Pons (tissue), 1 donor: ENCODE measurements at regions not wholly inside any gene's neighbourhood (a gene's known extent, or its start where the extent isn't known, plus 50 kb on each side); places are given as distances from the start of the nearest gene placed in this dataset.
"Not testable (repeated sequence)": the region's sequence is repeated elsewhere in the genome, so short reads cannot be mapped to it uniquely, and the experiment has no call there.

Source experiments
- DNase-seq: peaks from one replicate; pipeline ENCODE4 v3.0.0-alpha.2; 2016; ENCODE audit warnings: low spot score

DNA sequence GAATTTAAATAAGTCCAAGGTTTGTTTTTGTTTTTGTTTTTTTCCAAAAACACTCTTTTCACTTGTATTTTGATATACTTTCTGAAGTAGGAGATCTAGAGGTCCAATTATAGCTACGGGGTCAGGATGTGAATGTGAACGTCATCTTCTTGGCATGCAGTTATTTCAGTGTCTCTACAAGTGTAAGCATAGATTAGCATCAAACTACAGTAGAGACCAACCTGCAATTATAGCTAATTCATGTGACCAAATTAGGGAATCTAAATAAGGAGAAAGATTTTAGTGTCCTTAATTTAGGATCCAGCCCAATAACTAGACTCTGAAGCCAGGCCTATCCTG is 107.3 kb upstream of the PALMD start:
- DNase-seq = no peak

DNA sequence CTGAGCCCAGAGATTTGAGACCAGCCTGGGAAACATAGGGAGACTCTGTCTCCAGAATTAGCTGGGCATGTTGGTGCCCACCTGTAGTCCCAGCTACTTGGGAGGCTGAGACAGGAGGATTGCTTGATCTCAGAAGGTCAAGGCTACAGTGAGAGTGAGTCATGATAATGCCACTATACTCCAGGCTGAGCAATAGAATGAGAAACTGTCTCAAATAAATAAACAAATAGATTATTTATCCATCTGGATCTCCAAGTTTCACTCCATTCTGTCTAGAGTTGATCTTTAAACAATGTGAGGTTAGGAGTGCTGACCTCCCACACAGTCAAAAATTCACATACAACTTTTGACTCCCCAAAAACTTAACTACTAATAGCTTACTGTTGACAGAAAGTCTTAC is 106.8 kb upstream of the PALMD start:
- DNase-seq = no peak

- DNase-seq = no peak
Observed at GRCh38 chr1:99540744-99541143, 105.2 kb upstream of the PALMD start.

DNA sequence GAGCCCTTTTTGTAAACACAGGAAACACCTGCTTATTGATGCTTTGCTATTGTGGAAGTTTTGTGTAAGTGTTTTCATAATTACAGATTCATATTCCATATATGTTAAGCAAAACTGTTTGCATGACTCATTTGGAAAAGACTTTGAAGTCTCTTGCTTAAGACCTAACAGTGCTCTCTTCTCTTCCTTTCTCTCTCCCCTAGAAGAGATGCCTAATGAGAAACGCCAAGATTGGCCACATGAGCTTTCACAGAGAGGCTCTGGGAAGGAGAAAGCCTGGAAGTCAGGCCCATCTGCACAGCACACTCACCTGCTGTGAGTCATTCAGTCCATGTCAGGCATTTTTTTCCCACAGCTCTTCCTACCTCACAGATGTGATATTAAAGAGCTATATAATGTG is 101.6 kb upstream of the PALMD start:
- DNase-seq = peak; percentile 29

DNA sequence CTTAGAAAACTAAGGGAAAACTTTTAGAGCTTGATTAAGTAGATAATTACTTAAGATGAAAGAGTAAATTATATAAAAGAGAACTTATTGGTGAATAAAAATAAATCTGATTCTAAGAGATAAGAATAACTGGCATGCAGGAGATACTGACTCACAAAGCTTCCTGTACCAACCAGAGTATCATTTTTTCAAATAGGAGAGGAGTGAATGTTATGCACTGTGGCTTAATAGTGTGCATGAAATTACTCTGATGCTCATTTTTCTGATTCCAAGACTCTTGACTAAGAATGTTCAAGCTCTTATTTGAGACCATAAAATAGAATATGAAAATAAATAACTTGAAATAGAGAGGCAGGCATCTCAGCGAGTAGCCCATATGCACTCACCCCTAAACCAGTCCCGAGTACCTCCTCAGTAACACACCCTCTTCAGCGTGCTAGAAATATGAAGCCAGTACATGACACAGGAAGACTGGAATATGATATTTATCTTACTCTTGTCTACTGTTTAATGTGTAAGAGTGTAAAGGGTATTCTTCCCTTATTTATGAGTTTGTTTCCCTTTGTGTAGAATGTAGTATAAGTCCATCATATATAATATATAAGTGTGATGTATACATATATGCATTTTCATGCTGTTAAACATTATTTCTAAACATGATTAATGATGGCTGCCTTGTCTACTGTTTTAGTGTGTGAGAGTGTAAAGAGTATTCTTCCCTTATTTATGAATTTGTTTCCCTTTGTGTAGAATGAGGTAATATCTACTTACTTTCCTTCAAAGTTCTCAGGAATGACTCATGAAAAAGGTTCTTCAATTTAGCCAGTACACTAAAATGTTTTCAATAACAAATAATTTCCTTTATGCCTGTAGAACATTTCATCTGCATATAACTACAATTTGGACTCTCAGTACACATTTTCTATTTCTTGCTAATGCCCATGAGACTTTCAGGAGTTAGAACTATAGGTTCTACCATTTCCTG is 99.2 kb upstream of the PALMD start:
- no peak for DNase-seq

DNA sequence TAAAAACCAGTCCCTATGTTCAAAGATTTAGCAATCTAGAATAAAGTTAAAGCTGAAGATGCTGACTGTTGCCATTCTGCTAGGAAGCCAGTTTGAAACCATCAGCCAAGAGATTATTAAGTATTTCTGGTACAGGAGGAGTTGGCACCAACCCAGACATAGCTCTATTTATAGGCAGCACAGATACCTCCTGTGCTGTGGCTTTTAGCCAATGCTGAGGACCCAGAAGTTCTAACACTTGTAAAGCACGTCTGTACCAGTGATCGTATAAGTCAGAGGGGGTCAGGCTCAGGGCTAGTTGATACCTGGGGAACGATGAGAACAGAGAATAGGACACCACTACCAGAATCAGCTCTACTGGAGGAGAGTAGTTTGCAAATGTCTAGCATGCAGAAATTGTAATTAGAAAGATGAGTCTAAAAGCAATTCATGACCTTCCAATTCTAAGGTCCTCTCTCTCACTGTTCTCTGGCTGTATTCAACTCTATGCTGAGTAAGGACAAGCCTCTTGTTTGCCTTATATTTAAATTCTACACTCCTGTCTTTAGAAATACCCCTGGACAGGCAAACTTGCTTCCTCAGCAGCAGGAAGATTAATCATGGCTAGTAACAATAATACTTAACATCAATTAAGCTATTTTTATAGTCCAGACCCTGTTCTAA is 96.8 kb upstream of the PALMD start:
- peak; percentile 8 for DNase-seq

DNA sequence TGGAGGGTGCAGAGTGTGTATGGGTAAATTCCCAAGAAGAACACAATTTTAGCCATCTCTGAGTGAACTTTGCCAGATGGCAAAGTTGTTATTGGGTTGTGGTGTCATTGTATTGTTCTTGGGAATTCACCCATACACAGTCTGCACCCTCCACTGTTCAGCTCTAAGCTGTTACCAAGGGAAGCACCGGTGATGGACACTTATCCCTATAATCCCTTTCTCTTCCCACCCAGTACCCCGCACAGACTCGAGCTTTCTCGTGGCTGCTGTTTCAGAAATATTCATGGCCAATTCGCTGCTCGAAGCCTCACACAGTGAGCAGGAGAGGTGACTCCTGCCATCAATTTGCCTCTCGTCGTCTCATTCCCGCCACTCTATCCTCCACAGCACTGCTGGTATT is 95.7 kb upstream of the PALMD start:
- DNase-seq = no peak

- no peak for DNase-seq
Observed at GRCh38 chr1:99551812-99552614, 93.9 kb upstream of the PALMD start.

DNA sequence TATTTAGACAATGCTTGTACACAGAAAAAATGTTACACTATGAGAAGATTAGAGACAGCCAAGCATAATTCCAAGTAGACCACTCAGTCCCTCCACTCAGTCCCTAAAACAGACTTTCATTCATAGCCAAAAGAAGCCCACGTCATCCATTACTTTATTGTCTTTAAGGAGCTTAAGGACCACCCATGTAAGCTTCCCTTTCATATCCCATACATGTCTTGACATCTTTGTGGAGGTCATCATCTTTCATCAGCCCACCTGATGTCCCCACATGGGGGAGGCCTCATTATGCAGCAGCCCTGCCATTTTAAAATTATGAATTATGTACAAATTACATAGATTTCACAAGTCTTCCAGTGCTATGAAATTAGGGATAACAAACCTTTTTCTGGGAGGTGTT is 92.6 kb upstream of the PALMD start:
- DNase-seq = no peak

DNA sequence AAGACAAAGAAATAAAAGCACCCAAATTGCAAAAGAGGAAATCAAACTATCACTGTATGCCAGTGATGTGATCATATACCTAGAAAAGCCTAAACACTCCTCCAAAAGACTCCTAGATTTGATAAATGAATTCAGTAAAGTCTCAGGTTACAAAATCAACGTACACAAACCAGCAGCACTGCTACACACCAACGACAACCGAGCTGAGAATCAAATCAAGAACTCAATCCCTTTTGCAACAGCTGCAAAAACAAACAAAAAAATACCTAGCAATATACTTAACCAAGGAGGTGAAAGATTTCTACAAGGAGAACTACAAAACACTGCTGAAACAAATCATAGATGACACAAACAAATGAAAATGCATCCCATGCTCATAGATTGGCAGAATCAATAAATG is 92.1 kb upstream of the PALMD start:
- not testable (repeated sequence) for DNase-seq

GRCh38 chr1:99554727-99555126 is 91.2 kb upstream of the PALMD start:
- DNase-seq = no peak

DNA sequence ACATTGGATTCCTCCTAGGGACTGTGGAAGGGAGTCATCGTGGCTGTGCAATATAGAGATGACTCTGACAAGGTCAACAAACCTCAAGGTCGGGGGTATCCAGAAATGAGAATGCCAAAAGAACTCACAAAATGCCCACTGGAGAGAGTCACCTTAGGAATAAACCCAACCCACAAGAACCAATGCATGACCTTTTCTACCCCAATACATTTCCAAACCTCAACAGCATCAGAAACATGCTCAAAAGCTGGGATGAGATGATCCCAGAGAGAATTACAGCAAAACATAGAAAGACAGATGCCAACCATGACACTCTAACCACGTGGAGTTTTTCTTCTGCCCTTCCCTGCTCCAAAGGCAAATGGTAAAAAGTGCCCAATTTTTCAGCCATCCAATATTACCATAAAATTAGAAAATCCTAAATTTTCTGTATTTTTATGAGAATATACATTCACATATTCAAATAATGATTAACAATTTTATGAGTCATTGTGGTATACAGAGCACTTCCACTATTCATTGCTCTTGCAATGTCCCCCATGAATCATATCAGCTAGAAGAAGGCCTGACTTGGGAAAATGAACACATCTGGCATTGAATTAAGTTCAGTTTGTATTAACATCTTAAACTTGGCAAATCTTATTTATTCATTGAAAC is 88.2 kb upstream of the PALMD start:
- no peak for DNase-seq

- DNase-seq = no peak
Observed at GRCh38 chr1:99559166-99559565, 86.7 kb upstream of the PALMD start.

DNA sequence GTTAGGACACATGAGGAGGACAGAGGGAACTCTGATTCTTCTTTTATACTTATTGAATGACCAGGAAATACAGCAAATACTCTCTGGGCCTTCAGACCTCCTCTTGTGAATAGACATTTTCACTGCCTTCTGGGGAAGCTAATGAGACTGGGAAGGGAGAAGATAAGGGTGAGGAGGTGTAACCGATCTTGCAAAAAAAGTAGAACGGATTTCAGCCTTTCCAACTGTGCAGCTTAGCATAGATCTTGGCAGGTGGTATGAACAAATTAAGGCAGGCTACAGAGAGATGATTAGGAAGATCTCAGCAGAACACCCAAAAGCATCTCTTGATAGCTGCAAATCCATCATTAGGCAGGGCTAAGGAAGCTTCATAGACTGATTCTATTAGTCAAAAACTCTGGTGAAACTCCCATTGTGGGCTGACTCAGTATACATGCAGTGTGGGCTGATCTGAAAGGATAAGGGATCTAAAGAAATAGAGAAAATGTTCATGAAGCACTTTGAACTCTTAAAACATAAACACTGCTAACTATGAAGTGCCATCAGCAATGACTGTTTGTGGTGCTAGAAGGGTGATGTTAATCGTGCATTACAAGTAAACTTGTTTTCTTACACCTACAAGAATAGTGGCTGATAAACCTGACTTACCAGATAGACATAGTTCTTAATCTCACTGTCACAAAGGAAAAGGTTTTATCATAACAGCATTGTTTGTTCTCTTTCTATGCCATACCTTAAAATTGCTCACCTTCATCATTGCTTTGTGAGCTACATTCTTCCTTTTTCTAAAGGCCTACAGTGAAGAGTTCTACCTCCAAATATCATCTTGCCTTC is 85.5 kb upstream of the PALMD start:
- no peak for DNase-seq

DNA sequence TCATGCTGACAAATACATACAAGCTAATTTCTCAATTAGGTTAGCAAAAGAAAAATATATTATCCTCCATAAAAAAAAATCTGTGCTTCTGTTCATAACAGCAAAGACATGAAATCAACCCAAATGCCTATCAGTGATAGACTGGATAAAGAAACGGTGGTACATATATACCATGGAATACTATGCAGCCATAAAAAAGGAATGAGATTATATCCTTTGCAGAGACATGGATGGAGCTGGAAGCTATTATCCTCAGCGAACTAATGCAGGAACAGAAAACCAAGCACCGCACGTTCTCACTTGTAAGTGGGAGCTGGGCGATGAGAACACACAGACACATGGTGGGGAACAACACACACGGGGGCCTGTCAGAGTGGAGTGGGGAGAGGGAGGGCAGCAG is 84.0 kb upstream of the PALMD start:
- no peak for DNase-seq

- DNase-seq = no peak
Observed at GRCh38 chr1:99565606-99566289, 80.2 kb upstream of the PALMD start.

DNA sequence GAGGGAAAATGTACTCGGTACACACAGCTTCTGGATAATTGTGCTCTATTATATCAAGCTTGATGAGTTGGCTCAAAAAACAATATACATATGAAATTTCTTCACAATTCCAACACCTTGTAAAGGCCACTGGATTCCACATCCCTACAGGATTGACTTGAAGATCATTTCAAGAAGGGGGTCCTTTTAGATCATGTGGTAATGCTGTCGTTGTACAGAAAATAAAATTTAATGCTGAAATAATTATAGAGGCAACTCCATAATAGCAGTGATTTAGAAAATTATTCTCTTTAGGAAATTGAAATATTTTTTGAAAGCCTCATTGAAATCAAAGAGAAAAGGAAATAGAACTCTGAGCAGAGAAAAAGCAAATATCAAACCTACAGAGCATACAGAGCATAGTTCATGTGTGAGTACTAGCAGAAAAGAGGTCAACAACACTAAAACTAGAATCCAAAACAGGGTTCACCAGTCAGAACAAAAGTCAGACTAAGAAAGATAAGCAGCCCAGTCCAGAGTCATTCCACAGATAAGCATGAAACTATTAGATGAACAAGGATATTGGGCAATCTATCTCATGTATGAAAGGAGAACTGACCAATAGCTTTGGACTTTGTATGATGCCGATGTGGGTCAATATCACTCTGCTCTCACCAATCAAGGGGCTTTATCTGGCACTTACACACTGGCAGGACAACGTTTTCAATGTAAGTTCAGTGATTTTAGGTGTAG is 79.5 kb upstream of the PALMD start:
- no peak for DNase-seq

GRCh38 chr1:99570486-99571089 is 75.3 kb upstream of the PALMD start:
- DNase-seq = no peak

DNA sequence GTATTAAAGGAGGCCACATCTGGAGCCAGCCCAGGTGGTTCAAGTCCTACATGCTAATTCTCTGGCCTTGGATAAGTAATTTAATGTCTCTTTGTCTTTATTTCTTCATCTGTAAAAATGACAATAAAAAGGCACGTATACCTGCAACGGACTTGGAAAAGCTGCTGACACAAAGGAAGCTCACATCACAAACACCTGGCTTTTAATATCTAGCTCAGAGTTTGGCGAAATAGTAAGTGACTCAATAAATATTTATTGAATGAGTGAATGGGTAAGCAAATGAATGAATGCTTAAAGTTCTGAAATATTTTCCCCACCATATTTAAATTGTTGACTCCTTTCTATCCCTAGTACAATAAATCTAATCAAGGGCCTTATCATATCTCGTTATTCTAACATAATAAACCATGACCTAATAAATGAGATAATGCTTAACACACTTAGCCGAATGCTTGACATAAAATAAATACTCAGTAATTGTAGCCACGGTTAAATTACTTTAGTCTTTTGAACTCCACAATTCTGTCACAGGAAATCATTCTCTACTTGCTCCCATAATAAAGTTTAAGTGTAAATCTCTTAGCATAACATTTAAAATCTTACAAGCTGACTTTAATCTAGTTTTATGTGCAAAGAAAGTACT is 74.7 kb upstream of the PALMD start:
- no peak for DNase-seq
